ENCODE measurements at regions not wholly inside any gene's neighbourhood (a gene's known extent, or its start where the extent isn't known, plus 50 kb on each side); places are given as distances from the start of the nearest gene placed in this dataset.

DNA sequence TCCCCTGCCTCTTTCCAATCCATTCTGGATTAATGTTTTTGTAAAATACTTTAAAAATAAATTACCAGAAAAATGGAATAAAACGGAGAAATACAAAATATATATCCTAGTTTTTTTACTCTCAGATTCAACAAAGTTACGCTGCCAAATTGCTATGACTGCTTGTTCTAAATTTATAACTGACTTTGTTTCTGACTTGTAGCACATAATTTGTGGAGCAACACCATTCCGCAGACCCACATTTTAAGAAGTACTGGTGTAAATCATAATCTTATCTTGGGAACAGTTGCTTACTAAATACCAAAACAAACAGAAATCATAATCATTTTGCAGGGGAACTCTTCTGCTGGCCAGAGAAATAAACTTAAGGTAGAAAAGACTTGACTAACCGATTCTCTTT is 339.4 kb upstream of the CBLB start:
- in situ Hi-C loops (cut with MboI; ENCODE audit: low sequenced_read_pairs), result no loop called here

DNA sequence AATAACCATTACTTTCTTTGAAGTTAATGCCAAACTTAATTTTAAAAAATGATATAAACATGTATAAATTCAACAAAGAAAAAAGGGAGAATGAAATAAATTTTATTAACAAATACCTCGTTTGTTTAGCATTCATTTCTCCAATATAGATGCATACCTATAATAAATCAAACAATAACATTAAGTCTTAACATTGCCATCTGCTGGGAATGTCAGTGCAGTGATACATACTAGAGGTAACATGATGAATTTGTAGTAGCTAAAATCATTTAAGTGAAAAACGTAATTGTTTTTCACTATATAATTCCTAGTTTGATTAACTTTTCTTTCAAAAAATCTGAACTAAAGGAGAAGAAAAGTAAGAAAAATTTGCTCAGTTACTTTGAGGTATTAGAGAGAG is 340.2 kb upstream of the CBLB start:
- in situ Hi-C loops (cut with MboI; ENCODE audit: low sequenced_read_pairs), result no loop called here

DNA sequence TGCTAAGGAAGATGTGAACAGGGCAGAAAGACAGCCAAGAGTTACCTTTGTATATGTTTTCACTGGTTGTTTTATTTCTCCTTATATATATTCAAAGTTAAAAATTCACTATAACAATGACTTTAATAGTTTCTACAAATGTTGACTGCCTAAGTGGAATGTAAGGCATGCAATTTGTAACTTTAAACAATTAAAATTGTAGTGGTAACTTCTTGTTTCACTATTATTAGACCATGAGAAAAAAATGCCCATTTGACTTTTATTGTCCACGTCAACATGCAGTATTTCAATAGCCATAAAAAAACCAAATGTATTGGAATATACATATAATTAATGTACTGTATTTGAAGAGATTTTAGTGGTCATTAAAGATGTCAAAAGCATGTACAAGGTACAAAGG is 340.7 kb upstream of the CBLB start:
- in situ Hi-C loops (cut with MboI; ENCODE audit: low sequenced_read_pairs), result no loop called here

DNA sequence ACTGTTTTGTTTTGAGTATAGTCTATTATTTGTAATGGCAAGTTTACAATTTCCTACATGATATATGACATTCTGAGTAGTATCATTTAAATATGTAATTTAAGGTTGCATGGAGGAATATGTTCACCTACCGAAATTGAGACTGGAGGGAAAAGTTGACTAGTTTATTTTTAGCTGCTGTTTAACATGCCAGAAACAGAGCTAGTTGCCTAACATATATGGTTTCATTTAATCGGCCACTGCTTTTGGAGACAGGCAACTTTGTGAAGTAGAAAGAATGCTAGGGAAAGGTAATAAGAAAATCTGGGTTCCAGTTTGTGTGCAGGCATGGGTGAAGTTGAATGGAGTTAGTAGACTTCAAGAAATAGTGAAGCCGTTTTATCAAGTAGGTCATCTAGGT is 342.1 kb upstream of the CBLB start:
- in situ Hi-C loops (cut with MboI; ENCODE audit: low sequenced_read_pairs), result no loop called here

DNA sequence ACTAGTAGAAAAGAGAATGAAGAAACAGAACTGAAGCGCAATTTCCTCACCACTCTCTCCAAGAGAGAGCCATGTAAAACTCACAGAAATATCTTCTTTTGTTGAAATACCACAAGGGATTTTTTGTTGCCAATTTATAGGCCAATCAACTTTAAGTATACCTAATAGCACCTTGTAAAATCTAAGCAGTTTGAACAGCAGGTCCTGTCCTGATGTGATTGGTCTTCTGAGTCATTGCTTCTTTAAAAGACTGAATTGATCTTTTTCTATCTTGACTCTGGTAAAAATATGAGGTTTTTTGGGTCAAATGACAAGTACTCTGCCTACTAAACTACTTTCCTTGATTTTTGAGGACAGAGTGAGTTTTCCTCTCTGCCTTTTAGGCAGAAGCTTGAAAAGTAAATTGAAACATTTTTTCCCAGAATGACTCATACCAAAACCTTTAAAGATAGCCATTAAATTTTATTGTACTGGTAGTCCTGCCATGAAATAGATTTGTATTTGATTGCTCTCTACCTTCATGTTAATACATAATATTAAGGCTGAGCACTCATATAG is 343.9 kb upstream of the CBLB start:
- in situ Hi-C loops (cut with MboI; ENCODE audit: low sequenced_read_pairs), result no loop called here

DNA sequence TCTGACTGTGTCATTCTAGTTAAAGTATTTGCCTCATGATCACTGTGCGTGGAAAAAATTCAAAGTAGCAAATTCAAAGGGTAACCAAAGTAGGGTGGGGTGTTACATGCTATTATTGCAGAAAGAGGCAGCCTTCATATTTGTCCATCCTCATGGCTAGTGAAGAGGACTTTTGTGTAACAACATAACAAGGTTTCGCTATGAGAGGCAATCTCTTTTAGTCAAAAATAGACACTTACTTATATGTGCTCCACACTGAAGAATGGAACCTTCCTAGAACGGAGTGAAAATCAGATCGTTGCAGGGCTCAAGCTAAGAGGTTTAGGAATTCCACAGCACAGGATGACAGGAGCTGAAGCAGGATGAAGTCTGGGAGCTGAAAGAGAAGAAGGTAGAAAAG is 345.1 kb upstream of the CBLB start:
- in situ Hi-C loops (cut with MboI; ENCODE audit: low sequenced_read_pairs), result no loop called here

DNA sequence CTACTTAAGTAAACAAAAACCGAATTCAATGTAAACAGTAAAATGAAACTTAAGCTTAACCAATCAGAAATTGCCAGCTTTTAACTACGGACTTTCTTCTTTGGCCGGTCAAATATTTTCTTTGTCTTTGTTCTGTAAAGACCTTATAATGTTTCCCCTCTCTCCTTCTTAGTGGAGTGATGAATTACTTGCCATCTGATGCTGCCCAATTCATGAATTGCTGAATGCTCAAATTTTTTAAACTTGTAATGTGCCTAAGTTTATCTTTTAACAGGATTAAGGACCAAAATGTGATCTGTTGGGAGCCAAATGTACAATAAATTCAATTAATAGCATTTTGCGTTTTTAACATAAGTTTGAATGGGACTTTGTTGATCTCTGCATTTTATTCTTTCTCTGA is 345.8 kb upstream of the CBLB start:
- in situ Hi-C loops (cut with MboI; ENCODE audit: low sequenced_read_pairs), result no loop called here

DNA sequence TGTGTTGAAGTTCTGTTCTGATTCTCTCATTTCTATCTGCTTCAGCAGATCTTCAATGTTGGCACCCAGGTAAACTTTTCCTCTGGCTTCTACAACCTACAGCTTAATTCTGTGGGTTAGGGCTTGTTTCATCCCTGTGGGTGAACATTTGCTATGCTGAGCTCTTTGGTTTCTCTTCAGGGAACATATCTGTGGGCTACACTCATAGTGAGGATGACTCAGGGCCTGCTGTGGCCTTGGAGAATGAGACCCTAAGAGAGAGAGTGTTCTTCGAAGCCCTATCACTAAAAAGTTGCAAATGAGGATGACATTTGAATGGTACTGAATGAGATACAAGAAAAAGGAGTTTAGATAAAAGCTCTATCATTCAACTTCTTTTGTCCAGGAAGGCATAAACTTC is 346.2 kb upstream of the CBLB start:
- in situ Hi-C loops (cut with MboI; ENCODE audit: low sequenced_read_pairs), result no loop called here

DNA sequence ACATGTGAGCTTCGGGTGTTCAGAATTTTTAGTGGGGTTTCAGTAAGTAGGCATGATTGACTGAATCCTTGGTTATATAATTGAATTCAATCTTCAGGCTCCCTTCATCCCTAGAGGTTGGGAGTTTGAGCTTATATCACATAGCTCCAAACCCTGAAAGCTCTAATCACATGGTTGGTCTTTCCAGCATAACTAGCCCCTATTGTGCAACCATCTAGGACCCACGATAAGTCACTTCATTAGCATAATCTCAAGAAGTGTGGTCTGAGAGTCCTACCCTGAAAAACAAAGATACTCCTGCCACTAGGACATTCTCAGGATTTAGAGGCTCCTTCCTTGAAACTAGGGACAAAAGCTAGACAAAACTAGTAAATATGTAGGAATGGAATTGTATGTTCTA is 348.9 kb upstream of the CBLB start:
- in situ Hi-C loops (cut with MboI; ENCODE audit: low sequenced_read_pairs), result no loop called here

DNA sequence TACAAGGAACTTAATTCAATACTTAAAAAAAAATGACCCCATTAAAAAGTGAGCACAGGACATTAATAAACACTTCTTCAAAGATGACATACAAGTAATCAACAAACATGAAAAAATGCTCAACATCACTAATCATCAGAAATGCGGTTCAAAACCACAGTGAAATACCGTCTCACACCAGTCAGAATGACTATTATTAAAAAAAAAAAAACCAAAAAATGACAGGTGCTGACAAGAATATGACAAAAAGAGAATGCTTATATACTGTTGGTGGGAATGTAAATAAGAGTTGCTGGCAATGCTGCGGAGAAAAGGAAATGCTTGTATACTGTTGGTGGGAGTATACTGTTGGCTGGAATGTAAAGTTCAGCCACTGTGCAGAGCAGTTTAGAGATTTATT is 358.3 kb upstream of the CBLB start:
- in situ Hi-C loops (cut with MboI; ENCODE audit: low sequenced_read_pairs), result no loop called here

DNA sequence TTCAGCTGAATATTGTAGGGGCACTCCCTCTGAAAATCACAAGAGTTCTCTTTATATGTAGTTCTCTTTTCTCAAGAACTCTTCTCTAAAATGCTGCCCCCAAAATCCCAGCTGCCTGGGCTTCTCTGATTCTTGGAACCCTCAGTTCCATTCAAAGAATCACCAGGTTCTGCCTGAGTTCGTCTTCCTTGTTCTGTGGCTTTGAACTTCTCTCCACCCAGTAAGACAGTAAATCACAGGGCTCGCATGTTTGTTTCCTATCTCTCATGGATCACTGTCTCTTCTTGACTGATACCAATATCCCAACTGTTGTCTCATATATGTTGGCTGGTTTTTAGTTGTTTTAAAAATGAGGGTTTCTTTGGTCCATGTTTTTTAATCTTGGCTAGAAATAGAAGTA is 359.5 kb upstream of the CBLB start:
- in situ Hi-C loops (cut with MboI; ENCODE audit: low sequenced_read_pairs), result no loop called here

DNA sequence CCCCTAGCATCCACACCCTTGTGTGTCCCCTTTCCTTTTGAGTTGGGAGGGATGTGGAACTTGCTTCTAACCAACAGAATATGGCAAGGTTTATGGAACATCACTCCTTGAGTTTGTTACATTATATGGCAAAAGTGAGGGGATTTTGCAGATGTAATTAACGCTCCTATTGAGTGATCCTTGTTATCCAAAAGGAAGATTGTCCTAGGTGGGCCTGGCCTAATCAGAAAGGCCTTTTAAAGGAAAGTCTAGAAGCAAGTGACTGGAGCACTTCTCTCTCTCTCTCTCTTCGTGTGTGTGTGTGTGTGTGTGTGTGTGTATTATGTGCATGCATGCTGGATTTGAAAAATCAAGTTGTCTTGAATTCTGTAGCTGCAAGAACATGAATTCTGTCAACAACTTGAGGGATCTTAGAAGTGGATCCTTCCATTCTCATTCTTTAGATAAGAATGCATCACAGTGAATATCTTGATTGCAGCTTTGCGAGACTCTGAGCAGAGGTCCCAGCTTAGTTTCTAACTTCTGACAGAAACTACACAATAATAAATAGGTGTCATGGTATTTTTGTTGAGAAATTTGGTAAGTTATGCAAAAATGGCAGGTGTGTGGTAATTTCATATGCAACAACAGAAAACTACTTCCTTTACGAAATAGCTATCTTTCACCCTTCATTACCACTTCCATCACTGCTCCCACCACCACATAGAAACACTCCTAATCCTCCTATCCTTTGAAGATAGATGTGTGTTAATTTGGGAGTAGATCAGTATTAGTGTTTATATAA is 360.9 kb upstream of the CBLB start:
- in situ Hi-C loops (cut with MboI; ENCODE audit: low sequenced_read_pairs), result no loop called here

DNA sequence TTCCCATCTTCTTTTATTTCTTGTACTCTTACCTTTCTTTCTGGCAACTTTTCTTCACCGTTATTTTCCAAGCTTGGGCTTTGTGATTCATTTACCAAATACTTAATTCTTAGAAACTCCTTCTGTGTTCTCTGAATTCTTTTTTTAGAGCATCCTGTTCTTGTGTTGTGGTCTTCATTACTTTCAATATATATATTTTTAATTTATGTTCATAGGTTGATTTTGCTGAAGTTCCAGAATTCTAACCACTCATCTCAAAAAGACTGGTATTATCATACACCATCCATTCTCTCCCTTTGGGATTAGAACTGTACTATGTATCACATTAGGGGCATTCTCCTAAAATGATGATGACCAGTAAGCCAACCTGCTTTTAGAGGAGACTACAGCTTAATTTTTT is 362.3 kb upstream of the CBLB start:
- in situ Hi-C loops (cut with MboI; ENCODE audit: low sequenced_read_pairs), result no loop called here

DNA sequence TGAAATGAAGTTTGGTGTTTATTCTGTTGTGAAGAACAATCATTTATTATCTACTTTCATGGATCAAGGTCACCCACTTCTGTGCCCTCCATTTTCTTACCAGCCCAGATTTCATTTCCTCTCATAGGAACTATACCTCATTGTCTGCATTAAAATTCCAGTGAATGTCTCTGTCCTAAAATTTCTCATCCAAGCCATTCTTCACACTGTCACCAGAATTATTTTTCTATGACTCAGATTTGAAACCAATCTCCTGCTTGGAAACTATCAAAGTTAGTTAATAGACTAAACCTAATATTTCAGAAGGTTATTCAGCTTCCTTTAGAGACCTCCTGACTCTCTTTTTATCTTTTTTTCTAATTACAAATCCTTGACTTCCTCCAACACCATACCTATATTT is 364.1 kb upstream of the CBLB start:
- in situ Hi-C loops (cut with MboI; ENCODE audit: low sequenced_read_pairs), result no loop called here

DNA sequence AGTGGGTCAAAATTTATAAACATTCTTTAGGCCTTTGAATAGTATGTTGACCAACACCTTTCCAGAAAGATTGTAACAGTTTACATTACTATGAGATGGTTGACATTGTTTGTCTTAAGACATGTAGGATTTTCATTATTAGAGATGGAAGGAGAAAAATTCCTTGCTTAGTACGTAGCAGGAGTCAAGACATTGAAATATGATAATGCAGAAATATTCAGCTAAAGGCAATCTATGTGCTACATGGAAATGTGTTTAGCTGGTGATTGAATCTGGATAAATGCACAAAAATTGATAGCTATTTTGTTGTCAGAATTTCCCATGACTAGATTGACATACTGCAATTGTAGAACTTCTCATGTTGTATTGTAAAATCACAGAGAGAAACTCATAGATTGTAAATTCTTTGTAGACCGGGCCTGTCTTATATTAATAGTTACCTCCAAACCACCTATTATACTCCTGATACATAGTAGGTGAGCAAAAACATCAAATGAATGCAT is 370.4 kb upstream of the CBLB start:
- in situ Hi-C loops (cut with MboI; ENCODE audit: low sequenced_read_pairs), result no loop called here

DNA sequence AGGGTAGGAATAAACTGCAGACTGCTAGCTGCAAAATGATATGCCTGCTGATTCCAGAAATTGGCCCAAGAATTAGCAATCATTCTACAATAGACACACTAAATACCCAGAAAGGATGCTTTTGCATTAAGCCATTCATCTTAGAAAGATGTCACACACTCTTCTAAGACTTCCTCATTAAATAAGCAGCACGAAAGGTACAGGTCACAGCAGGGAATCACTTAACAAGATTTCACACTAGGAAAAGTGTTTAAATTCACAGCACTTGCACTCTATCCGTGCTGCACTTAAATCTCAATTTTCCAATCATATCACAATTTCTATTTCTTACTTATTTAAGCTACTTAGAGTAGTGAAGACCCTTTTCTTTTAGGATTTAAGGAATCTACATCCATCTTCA is 372.8 kb upstream of the CBLB start:
- in situ Hi-C loops (cut with MboI; ENCODE audit: low sequenced_read_pairs), result no loop called here

DNA sequence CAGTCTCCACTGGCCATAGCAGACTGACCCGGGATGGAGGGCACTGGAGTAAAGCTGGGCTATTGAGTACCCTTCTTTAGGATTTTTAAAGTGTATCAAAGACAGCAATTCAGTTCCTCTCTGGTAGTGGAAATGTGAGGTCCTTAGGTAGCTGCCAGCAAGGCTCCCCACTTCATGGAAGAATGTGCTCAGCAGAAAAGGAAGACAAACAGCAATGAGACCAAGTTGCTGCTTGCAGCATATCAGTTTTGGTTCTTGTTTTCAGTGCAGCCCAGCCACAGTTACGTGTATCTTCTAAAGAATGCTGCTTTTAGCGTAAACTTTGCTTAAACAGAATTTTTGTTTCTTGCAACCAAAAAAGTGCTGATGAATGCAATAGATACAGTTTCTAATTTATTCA is 374.0 kb upstream of the CBLB start:
- in situ Hi-C loops (cut with MboI; ENCODE audit: low sequenced_read_pairs), result no loop called here

DNA sequence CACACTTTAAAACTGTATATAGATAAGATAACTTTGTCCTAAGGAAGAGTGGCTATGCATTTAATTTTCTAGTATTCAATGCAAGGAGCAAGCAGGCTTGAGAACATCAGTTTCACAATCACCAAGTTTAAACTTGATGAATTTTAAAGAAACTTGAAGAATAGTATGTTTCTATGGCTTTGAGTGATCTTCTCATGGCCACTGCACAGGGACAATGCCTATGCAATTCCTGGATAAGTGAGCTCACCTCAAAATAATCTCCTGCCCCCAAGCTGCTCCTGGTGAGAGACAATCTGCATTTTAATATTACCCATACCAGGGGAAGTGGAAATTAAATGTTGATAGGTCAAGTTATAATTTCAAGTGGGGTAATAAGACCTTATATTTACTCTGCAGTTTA is 376.6 kb upstream of the CBLB start:
- in situ Hi-C loops (cut with MboI; ENCODE audit: low sequenced_read_pairs), result no loop called here

DNA sequence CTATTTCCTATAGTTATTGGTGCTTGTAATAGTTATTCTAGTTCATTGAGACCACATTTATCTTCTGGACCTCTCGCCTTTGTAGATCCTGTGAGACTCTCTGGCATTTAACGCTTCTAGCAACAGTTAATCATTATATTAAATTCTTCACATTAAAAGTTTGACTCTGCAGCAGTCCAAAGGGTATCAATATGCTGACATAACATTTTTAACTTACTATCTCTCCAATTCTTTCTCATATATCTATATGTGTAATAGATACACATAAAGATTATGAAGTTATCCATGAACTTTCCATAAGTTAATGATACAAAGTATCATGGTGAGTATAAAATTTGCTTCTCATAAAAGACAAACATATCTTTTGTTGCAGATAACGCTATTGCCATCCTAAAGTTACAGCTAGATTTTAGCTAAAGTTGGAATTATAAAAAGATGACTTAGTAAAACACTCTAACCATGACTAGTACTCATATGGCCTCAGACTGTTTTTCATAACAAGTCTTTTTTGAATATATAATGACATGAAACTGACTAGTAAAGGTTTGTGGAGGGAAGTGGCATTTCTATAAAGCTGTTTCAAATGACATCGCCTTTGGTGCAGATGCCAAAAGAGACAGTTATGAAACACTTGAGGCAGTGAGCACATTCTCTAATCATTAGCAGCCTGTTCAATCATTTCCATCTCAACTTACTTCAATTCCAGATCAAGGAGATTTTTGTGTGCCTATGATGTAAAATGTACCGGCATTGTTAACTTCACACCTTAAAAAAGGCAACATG is 379.3 kb upstream of the CBLB start:
- in situ Hi-C loops (cut with MboI; ENCODE audit: low sequenced_read_pairs), result no loop called here

DNA sequence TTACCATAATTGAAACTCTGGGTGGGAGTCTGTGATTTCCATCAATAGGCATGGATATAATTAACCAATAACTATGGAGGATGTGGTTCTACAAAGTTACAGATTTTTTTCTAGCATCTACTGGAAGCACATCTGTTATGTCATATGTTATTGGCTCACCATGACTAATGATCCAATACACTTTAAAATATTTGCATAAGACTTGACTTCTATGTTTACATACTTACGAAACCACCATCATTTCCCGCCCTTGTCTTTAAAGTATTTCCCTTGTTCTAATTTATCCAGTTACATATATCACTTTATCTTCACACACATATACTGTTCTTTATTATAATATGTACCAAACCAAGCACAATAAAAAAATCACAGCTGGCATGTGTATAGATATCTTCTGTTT is 380.3 kb upstream of the CBLB start:
- in situ Hi-C loops (cut with MboI; ENCODE audit: low sequenced_read_pairs), result no loop called here

DNA sequence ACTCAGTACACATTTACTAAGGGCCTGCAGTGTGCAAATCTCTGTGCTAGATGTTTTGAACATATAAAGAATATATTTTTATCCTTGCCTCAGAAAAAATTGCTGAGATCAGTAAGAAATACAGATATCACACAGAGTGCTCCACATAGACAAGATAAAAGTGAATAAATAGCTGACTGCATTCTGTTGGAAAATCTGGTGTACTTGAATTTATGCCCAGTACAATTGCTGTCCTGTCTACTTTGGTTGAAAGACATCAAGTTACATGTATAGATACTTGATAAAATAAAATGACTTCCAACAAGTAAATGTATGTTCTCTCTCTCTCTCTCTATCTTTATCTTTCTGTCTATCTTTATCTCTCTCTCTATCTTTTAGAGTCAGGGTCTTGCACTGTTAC is 381.2 kb upstream of the CBLB start:
- in situ Hi-C loops (cut with MboI; ENCODE audit: low sequenced_read_pairs), result no loop called here

Measured in HL-60/S4 treated with retinoic acid at 250 ng/mL for 4 days and 3 days (cell line).